OCI-LY3 (cell line): ENCODE measurements at regions not wholly inside any gene's neighbourhood (a gene's known extent, or its start where the extent isn't known, plus 50 kb on each side); places are given as distances from the start of the nearest gene placed in this dataset.

Experiments used
- EZH2phosphoT487 ChIP-seq: fragments of 200-600 bp; shearing (Covaris generic); IDR thresholded peaks from 2 replicates; pipeline ENCODE4 v1.6.1; 2018; ENCODE audit warnings: antibody characterized with exemption, mixed run types, low read depth
- TF ChIP-seq, protein P1 (sequence below): fragments of 200-600, 300-600 bp; sonication (generic); IDR thresholded peaks from 2 replicates; pipeline ENCODE4 v1.5.1; 2014; ENCODE audit warnings: antibody characterized with exemption, low read length, low read depth

DNA sequence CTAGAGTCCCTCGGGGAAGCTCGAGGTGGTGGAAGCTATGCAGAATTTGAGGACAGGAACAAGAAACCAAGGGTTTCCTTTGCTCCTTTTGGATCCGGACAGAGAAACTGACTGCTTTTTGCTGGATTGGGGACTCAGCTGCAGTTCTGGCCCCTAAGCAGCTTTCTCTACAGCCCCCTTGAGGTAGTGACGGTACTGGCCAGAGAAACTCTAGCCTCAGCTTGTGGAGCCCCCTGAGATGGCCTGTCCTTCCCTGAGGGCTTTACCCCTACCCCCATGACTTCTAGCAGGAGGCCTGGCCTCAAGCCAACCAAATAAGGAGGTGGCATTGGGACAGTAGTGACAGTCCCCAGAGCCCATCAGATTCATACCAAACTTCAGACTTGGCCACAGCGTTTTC, 118.1 kb downstream of the IRX5 start:
- TF ChIP-seq, protein P1, sequence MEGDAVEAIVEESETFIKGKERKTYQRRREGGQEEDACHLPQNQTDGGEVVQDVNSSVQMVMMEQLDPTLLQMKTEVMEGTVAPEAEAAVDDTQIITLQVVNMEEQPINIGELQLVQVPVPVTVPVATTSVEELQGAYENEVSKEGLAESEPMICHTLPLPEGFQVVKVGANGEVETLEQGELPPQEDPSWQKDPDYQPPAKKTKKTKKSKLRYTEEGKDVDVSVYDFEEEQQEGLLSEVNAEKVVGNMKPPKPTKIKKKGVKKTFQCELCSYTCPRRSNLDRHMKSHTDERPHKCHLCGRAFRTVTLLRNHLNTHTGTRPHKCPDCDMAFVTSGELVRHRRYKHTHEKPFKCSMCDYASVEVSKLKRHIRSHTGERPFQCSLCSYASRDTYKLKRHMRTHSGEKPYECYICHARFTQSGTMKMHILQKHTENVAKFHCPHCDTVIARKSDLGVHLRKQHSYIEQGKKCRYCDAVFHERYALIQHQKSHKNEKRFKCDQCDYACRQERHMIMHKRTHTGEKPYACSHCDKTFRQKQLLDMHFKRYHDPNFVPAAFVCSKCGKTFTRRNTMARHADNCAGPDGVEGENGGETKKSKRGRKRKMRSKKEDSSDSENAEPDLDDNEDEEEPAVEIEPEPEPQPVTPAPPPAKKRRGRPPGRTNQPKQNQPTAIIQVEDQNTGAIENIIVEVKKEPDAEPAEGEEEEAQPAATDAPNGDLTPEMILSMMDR: no peak
- TF ChIP-seq EZH2phosphoT487: no peak
